ENCODE measurements at regions not wholly inside any gene's neighbourhood (a gene's known extent, or its start where the extent isn't known, plus 50 kb on each side); places are given as distances from the start of the nearest gene placed in this dataset.

DNA sequence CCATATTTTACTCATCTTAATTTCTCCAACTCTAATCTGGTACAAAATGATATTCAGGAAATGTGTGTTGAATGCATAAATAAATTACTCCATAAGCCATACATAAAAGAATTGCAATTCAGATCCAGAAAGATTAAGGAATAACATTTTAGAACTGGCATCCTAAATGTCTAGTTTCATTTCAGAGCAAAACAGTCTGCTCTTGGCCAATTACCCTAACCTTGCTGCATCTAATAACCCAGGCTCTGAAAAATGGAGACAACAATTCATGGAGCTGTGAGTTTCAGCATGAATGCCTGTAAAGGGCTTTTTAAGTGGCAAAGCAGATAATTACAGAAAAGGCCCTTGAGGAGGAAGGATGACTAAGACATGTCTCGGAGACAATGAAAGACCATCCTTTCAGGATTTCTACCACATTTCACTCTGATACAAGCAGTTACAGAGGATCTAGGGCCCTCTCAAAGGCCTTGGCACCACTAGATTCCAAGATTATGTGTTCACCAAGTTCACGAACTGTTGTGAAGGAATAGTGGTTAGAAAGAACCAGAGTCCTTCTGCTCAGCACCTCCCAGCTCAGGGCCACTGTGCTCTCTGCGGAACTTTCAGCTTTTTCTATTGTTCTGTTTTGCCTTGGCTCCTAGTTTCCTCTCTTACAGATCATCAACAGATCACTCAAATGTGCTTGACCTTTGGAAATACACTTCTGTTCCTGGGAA lies 157.6 kb upstream of the BLID start:
- ATAC-seq (ENCODE audit: low FRiP score): no peak
- TF ChIP-seq, protein P1, sequence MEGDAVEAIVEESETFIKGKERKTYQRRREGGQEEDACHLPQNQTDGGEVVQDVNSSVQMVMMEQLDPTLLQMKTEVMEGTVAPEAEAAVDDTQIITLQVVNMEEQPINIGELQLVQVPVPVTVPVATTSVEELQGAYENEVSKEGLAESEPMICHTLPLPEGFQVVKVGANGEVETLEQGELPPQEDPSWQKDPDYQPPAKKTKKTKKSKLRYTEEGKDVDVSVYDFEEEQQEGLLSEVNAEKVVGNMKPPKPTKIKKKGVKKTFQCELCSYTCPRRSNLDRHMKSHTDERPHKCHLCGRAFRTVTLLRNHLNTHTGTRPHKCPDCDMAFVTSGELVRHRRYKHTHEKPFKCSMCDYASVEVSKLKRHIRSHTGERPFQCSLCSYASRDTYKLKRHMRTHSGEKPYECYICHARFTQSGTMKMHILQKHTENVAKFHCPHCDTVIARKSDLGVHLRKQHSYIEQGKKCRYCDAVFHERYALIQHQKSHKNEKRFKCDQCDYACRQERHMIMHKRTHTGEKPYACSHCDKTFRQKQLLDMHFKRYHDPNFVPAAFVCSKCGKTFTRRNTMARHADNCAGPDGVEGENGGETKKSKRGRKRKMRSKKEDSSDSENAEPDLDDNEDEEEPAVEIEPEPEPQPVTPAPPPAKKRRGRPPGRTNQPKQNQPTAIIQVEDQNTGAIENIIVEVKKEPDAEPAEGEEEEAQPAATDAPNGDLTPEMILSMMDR (IDR thresholded peaks at IDR 0.05): no peak
- no peak for DNase-seq (ENCODE audit: low spot score)

DNA sequence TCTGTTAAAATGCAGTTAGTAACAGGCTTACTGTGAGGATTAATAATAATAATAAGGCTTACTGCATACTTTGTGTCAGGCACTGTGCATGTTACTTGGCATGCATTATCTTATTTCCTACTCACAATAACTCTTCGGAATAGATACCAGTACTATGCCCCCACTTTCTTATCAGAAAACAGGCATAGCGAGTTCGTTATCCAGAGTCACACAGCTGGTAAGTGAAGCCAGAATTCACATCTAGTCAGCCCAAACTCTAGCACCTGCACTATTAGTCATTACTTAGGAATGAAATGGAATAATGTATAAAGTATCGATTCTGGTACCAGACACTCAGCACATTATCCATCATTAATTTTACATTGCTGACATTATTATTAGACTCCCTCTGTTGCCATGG lies 155.7 kb upstream of the BLID start:
- TF ChIP-seq, protein P1 (IDR thresholded peaks at IDR 0.05): no peak
- ATAC-seq (ENCODE audit: low FRiP score): no peak
- no peak for DNase-seq (ENCODE audit: low spot score)

DNA sequence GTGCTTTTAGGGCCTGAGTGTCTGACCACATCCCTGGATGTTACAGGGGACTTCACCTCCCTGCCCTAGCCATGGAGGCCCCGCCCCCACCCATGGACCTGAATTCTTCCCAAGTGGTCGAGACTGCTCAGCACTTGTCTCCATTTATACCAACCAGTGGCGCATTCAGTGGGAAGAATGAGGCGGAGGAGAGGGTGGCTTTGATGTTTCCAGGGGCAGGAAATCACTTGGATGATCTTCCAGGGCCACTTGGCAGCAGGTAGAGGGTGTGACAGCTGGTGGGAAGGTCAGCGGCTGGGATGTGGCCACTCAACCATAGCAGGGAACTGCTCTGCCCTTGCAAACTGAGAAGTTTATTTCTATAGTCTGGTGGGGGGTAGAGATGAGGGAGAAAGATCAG lies 155.1 kb upstream of the BLID start:
- TF ChIP-seq, protein P1 (IDR thresholded peaks at IDR 0.05): no peak
- ATAC-seq (ENCODE audit: low FRiP score) (no peak), DNase-seq (ENCODE audit: low spot score) (no peak)

DNA sequence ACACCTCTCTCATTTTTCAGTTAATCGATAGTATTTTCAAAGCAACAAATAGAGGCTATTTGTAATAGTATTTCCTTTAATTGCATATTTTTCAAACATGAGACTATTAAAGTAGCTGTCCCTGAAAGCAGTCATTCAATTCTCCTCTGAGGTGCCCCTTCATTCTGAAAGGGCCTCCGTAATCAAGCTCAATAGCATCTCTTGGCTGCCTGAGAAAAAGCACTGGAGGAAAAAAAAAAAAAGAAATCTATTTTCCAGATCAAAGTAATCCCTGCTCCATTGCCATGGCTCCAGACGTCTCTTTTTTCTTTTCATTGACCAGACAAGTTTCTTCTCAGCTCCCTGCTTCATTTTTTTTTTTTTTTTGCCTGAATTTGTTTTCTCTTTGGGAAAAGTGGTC lies 154.5 kb upstream of the BLID start:
- TF ChIP-seq, protein P1 (IDR thresholded peaks at IDR 0.05): no peak
- DNase-seq (ENCODE audit: low spot score) (no peak), ATAC-seq (ENCODE audit: low FRiP score) (no peak)

DNA sequence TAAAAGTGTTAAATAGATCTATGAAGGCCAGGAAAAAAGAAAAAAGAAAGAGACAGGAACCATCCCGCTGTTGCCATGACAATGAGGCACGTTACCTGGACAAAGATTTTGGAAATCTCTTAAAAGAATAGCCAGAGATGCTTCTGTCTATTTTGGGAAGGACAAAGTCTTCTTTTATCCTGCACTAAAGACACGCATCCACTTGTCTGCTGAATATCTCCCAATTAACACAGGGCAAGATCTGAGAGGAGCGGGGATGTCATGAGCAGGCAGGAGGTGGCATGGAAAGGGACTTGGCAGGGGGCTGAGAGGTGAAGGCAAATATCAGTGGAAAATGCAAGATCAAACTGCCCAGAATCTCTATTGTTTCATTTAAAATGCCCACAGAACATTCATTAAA lies 153.8 kb upstream of the BLID start:
- TF ChIP-seq, protein P1 (IDR thresholded peaks at IDR 0.05): no peak
- no peak for DNase-seq (ENCODE audit: low spot score)
- ATAC-seq (ENCODE audit: low FRiP score): no peak

DNA sequence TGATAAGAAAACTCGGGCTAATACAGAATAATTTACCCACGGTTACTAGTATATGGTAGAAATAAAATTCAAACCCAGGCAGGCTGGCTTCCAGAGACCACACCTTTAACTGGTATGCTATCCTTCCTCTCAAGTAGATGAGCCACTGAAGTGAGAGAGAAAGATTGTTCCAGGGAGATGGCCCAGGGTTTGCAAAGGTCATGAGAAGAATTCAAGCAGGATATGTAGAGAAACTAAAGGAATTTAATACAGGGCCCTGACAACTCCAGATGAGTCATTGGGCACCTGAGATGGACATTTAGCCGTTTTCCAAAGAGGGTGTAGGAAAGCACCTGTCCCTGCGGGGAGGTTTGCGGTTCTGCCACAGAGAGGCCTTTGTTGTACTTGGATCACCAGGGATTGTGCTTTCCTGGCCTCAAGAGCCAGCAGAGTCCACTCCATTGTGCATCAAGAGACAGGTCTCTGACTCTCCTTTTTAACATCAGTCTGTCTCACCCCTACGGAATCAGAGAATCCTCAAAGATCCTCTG lies 152.7 kb upstream of the BLID start:
- no peak for DNase-seq (ENCODE audit: low spot score)
- TF ChIP-seq, protein P1 (IDR thresholded peaks at IDR 0.05): no peak
- ATAC-seq (ENCODE audit: low FRiP score): no peak

DNA sequence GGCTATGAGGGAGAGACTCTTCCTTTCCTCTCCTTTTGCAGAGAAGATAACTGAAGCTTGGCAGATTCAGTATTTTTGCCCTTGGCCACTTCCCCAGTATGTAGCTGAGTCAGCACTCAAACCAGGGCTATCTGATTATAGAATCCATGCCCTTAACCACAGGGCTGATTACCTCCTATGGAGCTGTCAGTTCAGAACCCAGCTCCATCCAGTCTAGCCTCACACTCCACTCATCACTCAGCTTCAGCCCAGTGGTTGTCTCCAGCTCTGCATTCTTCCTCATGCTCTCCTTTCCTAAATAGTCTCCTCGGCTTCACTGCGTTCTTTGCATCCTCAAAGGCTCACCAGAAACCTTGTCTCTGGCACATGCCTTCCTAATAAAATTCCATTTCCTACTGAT lies 151.6 kb upstream of the BLID start:
- TF ChIP-seq, protein P1 (IDR thresholded peaks at IDR 0.05): no peak
- peak; percentile 56 for ATAC-seq (ENCODE audit: low FRiP score)
- no peak for DNase-seq (ENCODE audit: low spot score)

Measured in omental fat pad (tissue), 3 donors.